Anterior cingulate cortex (tissue), 58 donors: ENCODE measurements at regions not wholly inside any gene's neighbourhood (a gene's known extent, or its start where the extent isn't known, plus 50 kb on each side); places are given as distances from the start of the nearest gene placed in this dataset.

Experiments used
- DNase-seq, 58 donors: peaks; one replicate each; lab custom pipeline; 2025; lab: John Stamatoyannopoulos, UW

DNA sequence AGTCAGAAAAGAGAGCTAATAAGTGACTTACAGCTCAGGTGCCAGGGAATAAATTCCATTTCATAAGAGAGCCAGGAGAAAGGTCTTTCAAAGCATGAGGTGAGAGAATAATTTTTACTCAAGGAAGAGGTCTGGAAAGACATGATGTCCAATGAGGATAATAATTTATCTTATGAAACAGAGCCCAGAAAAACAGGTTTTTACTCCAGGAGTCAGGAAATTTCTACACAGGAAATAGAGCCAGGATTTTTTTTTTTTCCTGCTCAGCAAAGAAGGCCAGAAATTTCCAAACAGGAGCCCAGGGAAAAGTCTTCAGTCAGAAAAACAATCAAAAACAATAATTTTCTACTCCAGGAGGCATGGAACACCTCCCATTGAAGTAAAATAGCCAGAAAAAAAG is 1185.7 kb upstream of the TSPY4 start:
- no peak for DNase-seq

DNA sequence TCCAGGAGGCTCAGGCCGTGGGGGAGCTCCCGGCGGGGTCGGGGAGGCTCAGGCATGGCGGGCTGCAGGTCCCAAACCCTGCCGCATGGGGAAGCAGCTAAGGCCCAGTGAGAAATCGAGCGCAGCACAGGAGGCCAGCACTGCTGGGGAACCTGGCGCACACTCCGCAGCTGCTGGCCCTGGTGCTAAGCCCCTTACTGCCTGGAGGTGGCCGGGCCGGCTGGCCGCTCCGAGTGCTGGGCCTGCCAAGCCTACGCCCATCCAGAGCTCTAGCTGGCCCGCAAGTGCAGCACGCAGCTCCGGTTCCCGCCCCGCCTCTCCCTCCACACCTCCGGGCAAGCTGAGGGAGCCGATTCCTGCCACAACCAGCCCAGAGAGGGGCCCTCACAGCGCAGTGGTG is 1208.7 kb upstream of the TSPY4 start:
- DNase-seq = no peak

DNA sequence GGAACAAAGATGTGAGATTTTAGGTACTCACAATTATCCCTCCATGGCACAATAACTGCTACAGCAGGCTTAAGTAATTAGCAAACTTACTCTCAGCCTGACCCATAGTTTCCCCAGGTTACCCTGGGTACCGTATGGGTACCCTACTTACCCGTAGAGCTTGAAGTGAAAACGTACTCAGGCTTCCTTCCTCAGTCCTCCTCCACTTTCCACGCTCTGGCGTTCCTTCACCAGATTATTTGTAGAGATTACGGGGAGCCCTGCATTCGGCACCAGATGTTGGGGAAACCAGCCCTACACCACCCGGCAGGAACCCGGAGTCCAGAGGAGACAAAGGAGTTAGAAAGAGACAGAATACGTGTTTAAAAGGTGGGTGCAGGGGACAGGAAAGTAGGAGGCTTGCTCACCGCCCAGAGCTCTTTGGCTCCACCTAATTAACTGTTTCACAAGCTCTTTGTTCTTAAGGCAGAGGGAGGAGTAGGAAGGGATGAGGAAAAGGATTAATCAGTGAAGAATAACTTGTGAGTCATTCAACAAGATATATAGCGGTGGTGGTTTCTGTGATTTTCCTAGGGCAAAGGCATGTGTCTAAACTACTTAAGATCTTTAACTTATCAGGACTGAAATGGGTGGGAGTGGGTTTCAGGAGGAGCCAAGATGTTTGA is 1211.2 kb upstream of the TSPY4 start:
- DNase-seq = peak in 1 of 58 donors; percentile 0

DNA sequence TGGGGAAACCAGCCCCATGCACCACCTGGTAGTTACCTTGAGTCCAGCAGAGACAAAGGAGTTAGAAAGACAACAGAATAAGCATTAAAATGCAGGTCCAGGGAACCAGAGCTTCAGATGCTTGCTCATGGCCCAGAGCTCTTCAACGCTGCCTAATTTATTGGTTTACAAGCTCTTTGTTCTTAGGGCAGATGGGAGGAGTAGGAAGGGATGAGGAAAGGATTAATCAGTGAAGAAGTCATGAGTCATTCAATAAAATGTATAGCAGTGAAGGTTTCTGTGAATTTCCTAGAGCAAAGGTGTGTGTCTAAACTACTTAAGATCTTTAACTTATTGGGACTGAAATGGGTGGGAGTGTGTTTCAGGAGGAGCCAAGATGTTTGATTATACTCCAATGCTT is 1210.3 kb upstream of the AMELY start:
- no peak for DNase-seq

DNA sequence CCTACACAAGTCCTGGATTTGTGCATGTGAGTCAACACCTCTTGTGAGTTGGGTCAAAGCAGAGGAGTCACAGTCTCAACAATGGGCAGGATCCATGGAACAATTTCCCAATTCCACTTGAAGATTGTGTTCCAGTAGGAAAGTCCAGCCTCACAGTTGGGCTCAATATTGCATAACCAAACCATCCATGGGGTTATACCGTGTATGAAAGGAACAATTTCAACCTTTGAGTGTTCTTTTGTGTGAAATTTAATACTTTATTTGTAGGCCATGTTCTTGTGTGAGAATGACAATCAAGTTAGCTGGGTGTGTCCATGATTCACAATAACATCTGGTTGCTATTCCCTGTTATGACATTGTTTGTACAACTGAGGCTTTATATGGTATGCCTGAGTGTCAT is 1182.9 kb upstream of the AMELY start:
- DNase-seq = no peak

GRCh38 chrY:8092926-8093325 is 1181.4 kb upstream of the AMELY start:
- DNase-seq = no peak

- DNase-seq = no peak
Measured at GRCh38 chrY:8085925-8086324, 1174.4 kb upstream of the AMELY start.

- DNase-seq = no peak
Measured at GRCh38 chrY:8084192-8084591, 1172.6 kb upstream of the AMELY start.

GRCh38 chrY:8081151-8081550 is 1169.6 kb upstream of the AMELY start:
- no peak for DNase-seq

GRCh38 chrY:8065220-8065619 is 1153.7 kb upstream of the AMELY start:
- DNase-seq = no peak

- no peak for DNase-seq
Measured at GRCh38 chrY:8064500-8064899, 1152.9 kb upstream of the AMELY start.

DNA sequence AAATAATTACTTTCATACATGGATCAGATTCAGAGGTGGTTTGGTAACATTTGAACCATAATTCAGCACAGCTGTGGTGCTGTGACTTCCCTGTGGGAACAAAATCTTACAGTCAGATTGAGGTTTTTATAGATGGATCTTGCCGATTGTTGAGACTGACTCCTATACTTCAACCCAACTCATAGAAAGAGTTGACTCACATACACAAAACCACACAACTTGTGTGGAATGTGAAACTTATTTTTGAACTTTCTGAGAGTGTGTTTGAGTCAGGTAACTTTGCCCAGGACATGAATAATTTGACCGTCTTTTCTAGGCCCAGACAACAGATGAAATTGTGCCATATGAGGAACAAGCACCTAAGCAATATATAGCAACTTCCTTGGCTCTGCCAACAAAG is 1152.4 kb upstream of the AMELY start:
- DNase-seq = no peak

DNA sequence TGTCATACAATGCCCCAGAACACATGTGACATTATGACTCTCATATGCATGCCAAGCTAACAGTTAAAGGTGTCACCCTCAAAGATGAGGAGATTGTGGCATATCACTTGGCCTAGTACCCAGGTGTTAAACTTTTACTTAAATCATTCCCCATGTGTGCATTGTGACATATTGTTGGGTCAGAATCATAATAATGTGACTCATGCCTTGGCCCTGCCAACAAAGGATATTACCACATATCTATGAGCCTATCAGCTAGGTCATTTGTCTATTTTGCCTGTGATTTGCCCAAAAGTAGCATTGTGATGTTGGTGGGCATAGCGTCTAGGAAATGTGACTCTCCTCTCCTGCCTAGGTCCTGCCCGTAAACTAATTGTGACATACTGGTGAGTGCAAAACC is 1147.1 kb upstream of the AMELY start:
- DNase-seq = no peak

- no peak for DNase-seq
Measured at GRCh38 chrY:8051340-8051739, 1139.8 kb upstream of the AMELY start.

DNA sequence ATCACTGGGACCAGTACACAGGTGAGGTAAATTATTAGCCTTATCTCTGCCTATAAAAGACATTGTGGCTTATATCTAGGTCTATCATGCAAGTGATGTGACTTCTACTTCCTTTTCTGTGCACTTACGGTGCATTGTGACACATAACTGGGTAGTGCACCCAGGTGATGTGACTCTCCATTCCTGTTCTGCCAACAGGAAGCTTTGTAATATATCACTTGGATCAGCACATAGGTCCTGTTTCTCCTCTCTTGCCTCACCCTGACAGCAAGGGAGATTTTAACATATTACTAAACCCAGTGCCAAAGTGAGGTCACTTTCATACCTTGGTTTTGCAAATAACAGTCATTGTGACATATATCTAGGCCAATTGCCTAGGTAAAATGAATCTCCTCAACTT is 1129.7 kb upstream of the AMELY start:
- no peak for DNase-seq

DNA sequence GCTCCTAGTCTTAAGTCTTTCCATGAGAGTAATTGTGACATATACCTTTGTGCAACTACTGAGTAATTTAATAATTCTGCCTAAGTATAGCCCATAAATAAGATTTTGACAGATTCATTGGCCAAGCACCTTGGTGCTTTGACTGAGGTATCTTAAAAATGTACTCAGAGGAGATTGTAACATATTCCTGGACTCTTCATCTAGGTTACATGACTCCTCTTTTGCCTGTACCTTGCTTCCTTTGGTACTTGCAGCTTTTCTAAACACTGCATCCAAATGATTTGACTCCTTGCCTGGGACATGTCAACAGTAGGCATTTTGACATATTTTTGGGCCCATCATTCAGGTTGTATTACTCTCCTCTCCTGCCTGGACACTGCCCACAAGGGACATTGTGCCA is 1125.0 kb upstream of the AMELY start:
- DNase-seq = no peak

- no peak for DNase-seq
Measured at GRCh38 chrY:8035653-8036052, 1124.1 kb upstream of the AMELY start.

DNA sequence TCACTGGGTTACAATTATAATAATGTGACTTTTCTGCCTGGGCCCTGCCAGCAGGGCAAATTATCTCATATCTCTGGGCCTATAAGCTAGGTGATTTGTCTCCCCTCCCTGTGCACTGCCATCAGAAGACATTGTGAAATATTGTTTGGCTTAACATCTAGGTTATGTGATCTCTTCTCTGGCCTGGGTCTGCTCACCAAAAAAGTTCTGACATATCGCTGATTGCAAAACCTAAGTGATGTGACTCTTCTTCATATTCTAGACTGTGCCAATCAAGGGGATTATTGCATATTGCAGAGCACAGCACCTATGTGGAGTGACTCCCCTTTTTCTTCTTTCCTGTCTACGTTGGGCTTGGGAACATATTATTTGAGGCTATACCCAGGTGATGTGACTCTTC is 1123.1 kb upstream of the AMELY start:
- DNase-seq = no peak

DNA sequence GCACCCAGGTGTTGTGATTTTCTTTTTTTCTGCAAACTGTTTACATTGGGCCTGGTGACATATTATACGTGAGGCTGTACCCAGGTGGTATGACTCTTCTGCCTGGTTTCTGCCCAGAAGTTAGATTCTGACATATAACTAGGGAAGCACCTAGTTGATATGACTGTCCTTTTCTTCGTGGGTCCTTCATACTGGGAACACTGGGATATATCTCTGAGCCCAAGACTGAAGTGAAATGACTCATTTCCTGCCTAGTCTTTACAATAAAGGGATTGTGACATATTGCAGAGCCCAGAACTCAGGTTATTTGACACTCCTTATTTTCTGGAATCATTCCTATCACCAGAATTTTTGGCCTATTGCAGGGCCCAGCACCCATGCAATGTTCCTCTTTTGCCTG is 1121.6 kb upstream of the AMELY start:
- no peak for DNase-seq

GRCh38 chrY:8020540-8020939 is 1109.0 kb upstream of the AMELY start:
- DNase-seq = no peak

- no peak for DNase-seq
Measured at GRCh38 chrY:8011515-8011914, 1100.0 kb upstream of the AMELY start.

DNA sequence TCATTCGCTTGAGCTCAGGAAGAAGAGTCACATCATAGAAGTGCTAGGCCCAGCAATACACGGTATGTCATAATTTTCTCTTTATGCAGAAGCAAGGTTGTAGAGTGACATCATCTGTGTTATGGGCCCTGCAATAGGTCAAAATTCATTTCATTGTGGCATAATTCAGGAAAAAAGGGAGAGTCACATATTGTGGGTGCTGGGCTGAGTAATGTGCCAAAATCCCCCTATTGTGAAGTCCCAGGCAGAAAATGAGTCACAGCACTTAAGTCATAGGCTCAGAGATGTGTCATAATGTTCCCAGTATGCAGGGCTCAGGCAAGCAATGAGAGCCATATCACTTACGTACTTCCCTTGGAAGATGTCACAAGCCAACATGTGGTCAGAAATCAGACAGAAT is 1092.6 kb upstream of the AMELY start:
- DNase-seq = no peak

- no peak for DNase-seq
Measured at GRCh38 chrY:7996726-7997125, 1085.2 kb upstream of the AMELY start.
